SU-DHL-6 (cell line): ENCODE measurements at regions not wholly inside any gene's neighbourhood (a gene's known extent, or its start where the extent isn't known, plus 50 kb on each side); places are given as distances from the start of the nearest gene placed in this dataset.
"Not testable (repeated sequence)": the region's sequence is repeated elsewhere in the genome, so short reads cannot be mapped to it uniquely, and the experiment has no call there.

ENCODE experiments used
- H2AFZ ChIP-seq: fragments of 200-600 bp; sonication (generic); 2 replicates; pipeline ENCODE4 v1.6.1; 2014; ENCODE audit warnings: low read depth, mild to moderate bottlenecking, moderate library complexity, mixed read lengths, antibody characterized with exemption, low read length; ENCODE audit not compliant: severe bottlenecking
- H3F3A ChIP-seq: fragments of 200-600 bp; shearing (Covaris generic); 2 replicates; pipeline ENCODE4 v1.6.0; 2016; ENCODE audit warnings: antibody characterized with exemption, mild to moderate bottlenecking; ENCODE audit not compliant: insufficient read depth
- H3K27ac ChIP-seq: fragments of 200-600 bp; sonication (generic); 2 replicates; pipeline ENCODE4 v1.5.1; 2016; ENCODE audit warnings: low read depth, mild to moderate bottlenecking, low read length, moderate library complexity, mixed read lengths
- H3K27me3 ChIP-seq: fragments of 200-600 bp; sonication (generic), shearing (Covaris generic); 2 replicates; pipeline ENCODE4 v1.6.0; 2014; ENCODE audit warnings: mild to moderate bottlenecking, low read length
- H3K36me3 ChIP-seq: fragments of 200-600 bp; sonication (generic); 2 replicates; pipeline ENCODE4 v1.6.1; 2014; ENCODE audit warnings: mild to moderate bottlenecking, low read length, mixed read lengths
- H3K4me2 ChIP-seq: fragments of 300-600, 200-600 bp; shearing (Covaris generic), sonication (generic); 2 replicates; pipeline ENCODE4 v1.6.0; 2014; ENCODE audit warnings: low read length, low read depth, mild to moderate bottlenecking; ENCODE audit not compliant: poor library complexity, severe bottlenecking
- H3K4me3 ChIP-seq: fragments of 200-600 bp; sonication (generic); 2 replicates; pipeline ENCODE4 v1.5.1; 2014; ENCODE audit warnings: antibody characterized with exemption, low read length, mild to moderate bottlenecking, mixed read lengths; ENCODE audit not compliant: insufficient read depth, poor library complexity, severe bottlenecking
- H3K79me2 ChIP-seq: fragments of 200-600 bp; sonication (generic); 2 replicates; pipeline ENCODE4 v1.6.1; 2014; ENCODE audit warnings: mild to moderate bottlenecking, low read length, moderate library complexity; ENCODE audit not compliant: insufficient read depth
- H3K9ac ChIP-seq: fragments of 200-600 bp; sonication (generic); 2 replicates; pipeline ENCODE4 v1.7.0; 2014; ENCODE audit warnings: mild to moderate bottlenecking, low read length
- H3K9me2 ChIP-seq: fragments of 200-600 bp; sonication (generic); replicated peaks from 2 replicates; pipeline ENCODE4 v1.6.1; 2014; ENCODE audit warnings: low read length; ENCODE audit not compliant: insufficient read depth
- H3K9me3 ChIP-seq: fragments of 200-600 bp; sonication (generic); 2 replicates; pipeline ENCODE4 v1.6.1; 2014; ENCODE audit warnings: low read length, mixed read lengths; ENCODE audit not compliant: insufficient read depth
- H4K20me1 ChIP-seq: fragments of 200-600 bp; sonication (generic); 2 replicates; pipeline ENCODE4 v1.6.1; 2014; ENCODE audit warnings: low read depth, mild to moderate bottlenecking, antibody characterized with exemption, low read length, moderate library complexity, mixed read lengths

DNA sequence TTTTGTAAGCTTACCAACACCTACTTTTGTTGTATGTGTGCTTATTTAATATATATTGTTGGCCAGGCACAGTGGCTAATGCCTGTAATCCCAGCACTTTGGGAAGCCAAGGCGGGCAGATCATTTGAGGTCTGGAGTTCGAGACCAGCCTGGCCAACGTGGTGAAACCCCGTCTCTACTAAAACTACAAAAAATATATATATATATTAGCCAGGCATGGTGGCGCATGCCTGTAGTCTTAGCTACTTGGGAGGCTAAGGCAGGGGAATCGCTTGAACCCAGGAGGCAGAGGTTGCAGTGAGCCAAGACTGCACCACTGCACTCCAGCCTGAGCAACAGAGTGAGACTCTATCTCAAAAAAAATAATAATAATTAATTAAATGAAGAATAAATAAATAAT lies 142.0 kb upstream of the C1QTNF3 start:
- H3K9ac ChIP-seq, H3K27ac ChIP-seq, H4K20me1 ChIP-seq, H3K4me3 ChIP-seq, H3K36me3 ChIP-seq, H3K9me3 ChIP-seq, H3K79me2 ChIP-seq, H3K4me2 ChIP-seq, H3K27me3 ChIP-seq, H3F3A ChIP-seq, H3K9me2 ChIP-seq, H2AFZ ChIP-seq: not testable (repeated sequence)

DNA sequence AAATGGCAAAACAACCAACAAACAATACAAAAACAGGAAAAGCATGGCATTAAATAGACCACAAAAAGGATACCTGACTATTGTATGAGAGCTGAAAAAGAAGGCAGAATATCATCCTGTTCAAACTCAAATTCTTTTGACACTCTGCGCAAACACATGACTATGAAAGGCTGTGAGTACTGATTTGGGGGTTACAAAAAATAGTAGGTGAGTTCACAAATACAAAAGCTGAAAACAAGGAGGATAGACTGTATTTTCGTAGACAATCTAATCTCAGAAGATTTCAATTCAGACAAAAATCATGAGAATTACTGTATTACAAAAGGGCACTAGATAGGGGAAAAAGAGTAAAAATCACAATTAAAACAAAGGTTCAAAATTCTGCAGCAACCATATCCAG lies 142.6 kb upstream of the C1QTNF3 start:
- not testable (repeated sequence) for H3K9me2 ChIP-seq, H3K9me3 ChIP-seq, H3K36me3 ChIP-seq, H3K27me3 ChIP-seq, H3K9ac ChIP-seq, H3K4me2 ChIP-seq, H3F3A ChIP-seq, H2AFZ ChIP-seq, H3K27ac ChIP-seq, H3K4me3 ChIP-seq, H4K20me1 ChIP-seq, H3K79me2 ChIP-seq

DNA sequence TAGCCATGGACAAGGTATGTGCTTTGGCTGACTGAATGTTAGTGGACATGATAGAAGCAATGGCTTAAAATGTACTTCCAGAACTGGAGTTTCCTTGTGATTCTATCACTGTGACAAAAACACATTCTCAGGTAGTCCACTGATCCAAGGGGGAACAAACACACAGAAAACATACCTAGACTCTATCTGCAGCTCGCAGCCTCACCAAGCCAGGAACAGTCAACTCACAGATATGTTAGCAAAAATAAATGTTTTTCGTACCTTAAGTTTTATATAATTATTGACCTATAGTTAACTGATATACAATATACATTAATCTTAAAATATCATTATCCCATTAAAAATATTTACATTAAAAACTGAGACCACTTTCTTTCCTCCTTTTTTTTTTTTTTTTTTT lies 143.1 kb upstream of the C1QTNF3 start:
- not testable (repeated sequence) for H3K9ac ChIP-seq, H3K27ac ChIP-seq, H3K9me2 ChIP-seq

DNA sequence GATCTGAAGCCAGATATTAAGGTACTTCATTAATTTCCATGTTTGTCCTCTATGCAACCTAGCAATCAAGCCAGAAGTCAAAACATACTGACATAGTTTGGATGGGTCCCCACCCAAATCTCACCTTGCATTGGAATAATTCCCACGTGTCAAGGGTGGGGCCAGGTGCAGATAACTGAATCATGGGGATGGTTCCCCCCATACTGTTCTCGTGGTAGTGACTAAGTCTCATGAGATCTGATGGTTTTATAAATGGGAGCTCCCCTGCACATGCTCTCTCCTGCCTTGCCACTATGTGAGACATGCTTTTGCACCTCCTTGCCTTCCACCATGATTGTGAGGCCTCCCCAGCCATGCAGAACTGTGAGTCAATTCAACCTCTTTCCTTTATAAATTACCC lies 143.9 kb upstream of the C1QTNF3 start:
- H3K9me3 ChIP-seq, H3K27me3 ChIP-seq, H3K79me2 ChIP-seq, H3F3A ChIP-seq, H3K4me2 ChIP-seq, H3K27ac ChIP-seq, H4K20me1 ChIP-seq, H3K4me3 ChIP-seq, H2AFZ ChIP-seq, H3K9me2 ChIP-seq, H3K36me3 ChIP-seq, H3K9ac ChIP-seq: not testable (repeated sequence)

More for the DNA sequence above, 143.1 kb upstream of the C1QTNF3 start:
- not testable (repeated sequence) for H3K36me3 ChIP-seq, H3K4me3 ChIP-seq, H3K9me3 ChIP-seq, H3K4me2 ChIP-seq, H3K79me2 ChIP-seq, H3F3A ChIP-seq, H3K27me3 ChIP-seq, H4K20me1 ChIP-seq, H2AFZ ChIP-seq

DNA sequence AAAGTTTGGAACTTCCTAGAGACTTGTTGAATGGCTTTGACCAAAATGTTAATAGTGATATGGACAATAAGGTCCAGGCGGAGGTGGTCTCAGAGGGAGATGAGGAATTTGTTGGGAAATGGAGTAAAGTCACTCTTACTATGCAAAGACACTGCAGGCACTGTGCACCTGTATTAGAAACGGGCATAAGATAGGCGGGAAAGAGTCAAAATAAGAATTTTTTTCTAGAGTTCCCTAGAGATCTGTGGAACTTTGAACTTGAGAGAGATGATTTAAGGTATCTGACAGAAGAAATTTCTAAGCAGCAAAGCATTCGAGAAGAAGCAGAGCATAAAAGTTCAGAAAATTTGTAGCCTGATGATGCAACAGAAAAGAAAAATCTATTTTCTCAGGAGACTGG lies 144.4 kb upstream of the C1QTNF3 start:
- H3K9me3 ChIP-seq, H3F3A ChIP-seq, H3K9ac ChIP-seq, H3K36me3 ChIP-seq, H3K9me2 ChIP-seq, H3K27ac ChIP-seq, H4K20me1 ChIP-seq, H3K4me2 ChIP-seq, H2AFZ ChIP-seq, H3K79me2 ChIP-seq, H3K4me3 ChIP-seq, H3K27me3 ChIP-seq: not testable (repeated sequence)

DNA sequence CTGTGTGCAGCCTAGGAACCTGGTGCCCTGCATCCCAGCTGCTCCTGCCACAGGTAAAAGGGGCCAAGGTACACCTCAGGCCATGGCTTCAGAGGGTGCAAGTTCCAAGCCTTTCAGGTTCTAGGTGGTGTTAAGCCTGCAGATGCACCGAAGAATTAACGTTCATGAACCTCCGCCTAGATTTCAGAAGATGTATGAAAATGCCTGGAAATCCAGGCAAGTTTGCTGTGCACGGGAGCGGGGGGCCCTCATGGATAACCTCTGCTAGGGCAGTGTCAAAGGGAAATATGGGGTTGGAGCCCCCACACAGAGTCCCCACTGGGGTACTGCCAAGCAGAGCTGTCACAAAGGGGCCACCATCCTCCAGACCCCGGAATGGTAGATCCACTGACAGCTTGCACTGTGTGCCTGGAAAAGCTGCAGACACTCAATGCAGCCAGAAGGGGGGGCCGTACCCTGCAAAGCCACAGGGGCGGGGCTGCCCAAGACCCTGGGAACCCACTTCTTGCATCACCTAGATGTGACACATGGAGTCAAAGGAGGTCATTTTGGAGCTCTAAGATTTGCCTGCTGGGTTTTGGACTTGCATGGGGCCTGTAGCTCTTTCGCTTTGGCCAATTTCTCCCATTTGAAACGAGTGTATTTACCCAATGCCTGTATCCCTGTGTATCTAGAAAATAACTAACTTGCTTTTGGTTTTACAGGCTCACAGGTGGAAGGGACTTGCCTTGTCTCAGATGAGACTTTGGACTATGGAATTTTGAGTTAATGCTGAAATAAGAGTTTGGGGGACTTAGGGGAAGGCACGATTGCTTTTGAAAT lies 145.2 kb upstream of the C1QTNF3 start:
- not testable (repeated sequence) for H3K9me2 ChIP-seq, H3F3A ChIP-seq, H3K27me3 ChIP-seq, H3K9me3 ChIP-seq, H2AFZ ChIP-seq, H3K4me3 ChIP-seq, H3K4me2 ChIP-seq, H4K20me1 ChIP-seq, H3K79me2 ChIP-seq, H3K36me3 ChIP-seq, H3K27ac ChIP-seq, H3K9ac ChIP-seq

DNA sequence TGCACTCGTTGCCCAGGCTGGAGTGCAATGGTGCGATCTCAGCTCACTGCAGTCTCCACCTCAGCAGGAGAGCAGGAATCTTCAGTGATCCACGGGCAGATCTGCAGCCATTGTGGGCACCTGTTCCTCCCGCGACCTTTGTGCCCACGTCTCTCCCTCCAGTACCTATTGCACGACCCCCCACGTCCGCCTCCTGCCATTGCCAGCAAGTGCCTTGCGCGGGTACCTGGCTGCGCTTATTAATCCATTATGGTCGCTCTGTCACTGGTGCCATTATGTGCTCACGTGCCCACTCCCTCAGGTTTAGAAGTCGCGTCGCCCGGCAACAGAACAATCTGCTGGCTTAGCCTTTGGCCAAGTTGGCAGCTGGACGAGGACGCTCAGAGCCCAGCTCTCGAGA lies 146.2 kb upstream of the C1QTNF3 start:
- not testable (repeated sequence) for H3K4me2 ChIP-seq, H3K9me2 ChIP-seq, H3K36me3 ChIP-seq

DNA sequence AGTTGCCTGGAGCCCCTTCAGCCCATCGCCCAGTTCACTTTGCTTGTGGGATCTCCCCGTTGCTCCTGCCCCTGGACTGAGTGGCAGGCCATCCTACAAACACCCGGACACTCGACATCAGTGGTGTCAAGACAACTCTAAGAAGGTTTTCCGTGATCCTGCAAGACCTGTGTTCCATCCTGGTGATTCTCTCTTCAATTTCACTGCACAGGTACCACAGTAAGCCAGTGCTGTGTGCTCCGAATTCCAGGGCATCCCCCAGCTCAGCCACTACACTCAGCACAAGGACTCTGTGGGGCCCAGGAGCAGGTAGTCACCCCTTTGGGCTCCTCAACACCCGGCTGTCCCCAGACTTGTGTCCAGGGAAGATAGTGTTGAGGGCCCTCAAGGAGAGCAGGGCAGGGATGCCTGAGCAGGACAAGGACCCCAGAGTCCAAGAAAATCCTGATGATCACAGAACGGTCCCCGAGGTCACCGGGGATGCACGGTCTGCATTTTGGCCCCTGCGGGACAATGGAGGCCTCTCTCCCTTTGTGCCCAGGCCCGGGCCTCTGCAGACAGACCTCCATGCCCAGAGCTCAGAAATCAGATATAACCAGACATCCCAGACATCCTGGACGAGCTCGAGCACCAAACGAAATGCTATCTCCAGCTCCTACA lies 146.9 kb upstream of the C1QTNF3 start:
- not testable (repeated sequence) for H3F3A ChIP-seq, H3K27ac ChIP-seq, H3K4me2 ChIP-seq, H3K79me2 ChIP-seq, H3K36me3 ChIP-seq, H3K4me3 ChIP-seq, H3K9me2 ChIP-seq, H3K9me3 ChIP-seq, H3K9ac ChIP-seq, H2AFZ ChIP-seq, H4K20me1 ChIP-seq, H3K27me3 ChIP-seq

More for the DNA sequence above, 146.2 kb upstream of the C1QTNF3 start:
- H3K4me3 ChIP-seq, H3K79me2 ChIP-seq, H3K27me3 ChIP-seq, H3K9ac ChIP-seq, H3K9me3 ChIP-seq, H2AFZ ChIP-seq, H4K20me1 ChIP-seq, H3F3A ChIP-seq, H3K27ac ChIP-seq: not testable (repeated sequence)
